GM23338 (cell line): ENCODE measurements at regions not wholly inside any gene's neighbourhood (a gene's known extent, or its start where the extent isn't known, plus 50 kb on each side); places are given as distances from the start of the nearest gene placed in this dataset.
A peak's percentile ranks its signal among the peaks of the same experiment; 100 is the strongest.

Source experiments
- ATAC-seq: fragments of 200-7000 bp; cut with Tn5 transposase; 3 replicates; pipeline ENCODE4 v1.9.1; 2020
- DNase-seq: peaks from one replicate; pipeline ENCODE4 v3.0.0-alpha.2; 2015; ENCODE audit warnings: low spot score
- H2AFZ ChIP-seq: fragments of 200-600 bp; sonication (generic); 2 replicates; pipeline ENCODE4 v1.8.0; 2016; ENCODE audit warnings: antibody characterized with exemption, mild to moderate bottlenecking, moderate library complexity
- H3F3A ChIP-seq: fragments of 200-600 bp; sonication (generic); replicated peaks from 2 replicates; pipeline ENCODE4 v1.8.0; 2017; ENCODE audit warnings: antibody characterized with exemption, mixed run types, low read depth
- H3K27ac ChIP-seq: fragments of 200-600 bp; sonication (generic); 2 replicates; pipeline ENCODE4 v1.6.1; 2016; ENCODE audit warnings: low read depth
- H3K27me3 ChIP-seq: fragments of 200-600 bp; sonication (generic); 2 replicates; pipeline ENCODE4 v1.8.0; 2016; ENCODE audit warnings: mild to moderate bottlenecking, mixed run types, moderate library complexity; ENCODE audit not compliant: insufficient read depth
- H3K36me3 ChIP-seq: fragments of 200-600 bp; sonication (generic); 2 replicates; pipeline ENCODE4 v1.8.0; 2016; ENCODE audit warnings: mild to moderate bottlenecking; ENCODE audit not compliant: insufficient read depth
- H3K4me1 ChIP-seq: fragments of 200-600 bp; sonication (generic); 2 replicates; pipeline ENCODE4 v1.8.0; 2016; ENCODE audit warnings: mild to moderate bottlenecking, moderate library complexity; ENCODE audit not compliant: insufficient read depth
- H3K4me2 ChIP-seq: fragments of 200-600 bp; sonication (generic); 2 replicates; pipeline ENCODE4 v1.7.1; 2017; ENCODE audit warnings: mixed run types
- H3K4me3 ChIP-seq: fragments of 200-600 bp; sonication (generic); 2 replicates; pipeline ENCODE4 v1.6.1; 2016; ENCODE audit warnings: mixed run types
- H3K79me2 ChIP-seq: fragments of 200-600 bp; sonication (generic); replicated peaks from 2 replicates; pipeline ENCODE4 v1.8.0; 2017; ENCODE audit warnings: mild to moderate bottlenecking; ENCODE audit not compliant: insufficient read depth
- H3K9me2 ChIP-seq: fragments of 200-600 bp; sonication (generic); 2 replicates; pipeline ENCODE4 v1.8.0; 2017; ENCODE audit not compliant: insufficient read depth
- H4K20me1 ChIP-seq: fragments of 200-600 bp; sonication (generic); replicated peaks from 2 replicates; pipeline ENCODE4 v1.8.0; 2017; ENCODE audit warnings: mild to moderate bottlenecking; ENCODE audit not compliant: insufficient read depth
- H3K27ac Mint-ChIP-seq: 2 replicates; pipeline ENCODE4 v1.8.0; 2020; ENCODE audit warnings: inconsistent platforms, mild to moderate bottlenecking, moderate library complexity, mixed read lengths
- H3K27me3 Mint-ChIP-seq: 3 replicates; pipeline ENCODE4 v1.8.0; 2022; ENCODE audit warnings: low read depth, mild to moderate bottlenecking, moderate library complexity, mixed read lengths, inconsistent platforms; ENCODE audit not compliant: insufficient read depth, poor library complexity
- H3K36me3 Mint-ChIP-seq: 3 replicates; pipeline ENCODE4 v1.8.0; 2021; ENCODE audit warnings: low read depth, mild to moderate bottlenecking, inconsistent platforms, moderate library complexity, mixed read lengths
- H3K4me1 Mint-ChIP-seq: 3 replicates; pipeline ENCODE4 v1.8.0; 2020; ENCODE audit warnings: mild to moderate bottlenecking, inconsistent platforms, mixed read lengths
- H3K4me3 Mint-ChIP-seq: 3 replicates; pipeline ENCODE4 v1.8.0; 2021; ENCODE audit warnings: moderate library complexity, mild to moderate bottlenecking, inconsistent platforms, mixed read lengths
- H3K9me3 Mint-ChIP-seq: 3 replicates; pipeline ENCODE4 v1.8.0; 2020; ENCODE audit warnings: moderate library complexity, mild to moderate bottlenecking, inconsistent platforms, mixed read lengths
- EZH2 ChIP-seq: fragments of 200-600 bp; sonication (generic); IDR thresholded peaks from one replicate; pipeline ENCODE4 v1.8.0; 2017; ENCODE audit warnings: antibody characterized with exemption, mild to moderate bottlenecking, low read depth; ENCODE audit not compliant: unreplicated experiment
- POLR2AphosphoS5 ChIP-seq: IDR thresholded peaks from 2 replicates; pipeline ENCODE4 v1.6.1; 2016; ENCODE audit warnings: antibody characterized with exemption, low read depth
- ZNF114 ChIP-seq: fragments of 250-450 bp; sonication (Bioruptor Pico); IDR thresholded peaks from 2 replicates; pipeline ENCODE4 v1.5.0; 2020; ENCODE audit warnings: mild to moderate bottlenecking, moderate library complexity
- TF ChIP-seq, protein P1 (sequence below): fragments of 250-450 bp; sonication (Bioruptor Pico); IDR thresholded peaks from 2 replicates; pipeline ENCODE4 v1.5.0; 2020; ENCODE audit warnings: mild to moderate bottlenecking, moderate library complexity
- TF ChIP-seq, protein P2 (sequence below): IDR thresholded peaks from one replicate; pipeline ENCODE4 v1.6.1; 2018; ENCODE audit warnings: antibody characterized with exemption; ENCODE audit not compliant: unreplicated experiment
- TF ChIP-seq, protein P3 (sequence below): IDR thresholded peaks from 2 replicates; pipeline ENCODE4 v1.6.1; 2016; ENCODE audit warnings: antibody characterized with exemption

DNA sequence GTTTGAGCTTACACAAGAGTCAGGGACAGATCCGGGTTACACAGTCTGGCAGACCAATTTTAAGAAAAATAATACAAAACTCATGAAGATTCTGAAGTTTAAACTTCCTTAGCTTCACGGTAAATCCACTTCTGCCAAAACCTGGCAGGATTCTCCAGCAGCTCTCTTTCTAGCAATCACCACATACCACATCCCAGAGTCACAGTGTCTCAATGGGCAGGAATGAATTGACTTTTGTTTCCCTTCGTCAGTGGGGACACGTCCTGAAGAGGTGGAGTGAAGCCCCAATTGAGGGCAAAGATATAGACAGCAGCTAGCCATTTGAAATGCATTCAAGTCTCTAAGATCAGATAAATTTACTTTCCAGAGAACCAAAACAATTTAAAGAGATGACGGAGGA, 117.1 kb upstream of the ARHGAP5 start:
- DNase-seq (no peak), ATAC-seq (no peak)
- Mint-ChIP-seq H3K9me3 (peaks cover 28% of the 10 kb centered on the region), H3K27ac (no peak overlapping the region), H3K36me3 (peaks cover 16% of the 10 kb centered on the region), H3K4me1 (no peaks in the 10 kb centered on the region; the same call in 2 of the 3 replicates), H3K27me3 (peaks cover under 1% of the 10 kb centered on the region), H3K4me3 (no peak overlapping the region)
- H4K20me1 ChIP-seq: no peaks in the 10 kb centered on the region
- peak overlapping the region; percentile 21; the same call in 1 of the 2 replicates for H2AFZ ChIP-seq
- no peaks in the 10 kb centered on the region for H3K9me2 ChIP-seq
- H3K27ac ChIP-seq: no peak overlapping the region
- no peaks in the 10 kb centered on the region for H3K27me3 ChIP-seq
- H3F3A ChIP-seq: no peaks in the 10 kb centered on the region
- H3K36me3 ChIP-seq: no peaks in the 10 kb centered on the region
- H3K4me3 ChIP-seq: no peak overlapping the region
- no peaks in the 10 kb centered on the region for H3K4me1 ChIP-seq
- H3K79me2 ChIP-seq: no peaks in the 10 kb centered on the region
- TF ChIP-seq POLR2AphosphoS5 (no peak), ZNF114 (CRISPR knock-in tag) (no peak), EZH2 (no peak)
- TF ChIP-seq, protein P1, sequence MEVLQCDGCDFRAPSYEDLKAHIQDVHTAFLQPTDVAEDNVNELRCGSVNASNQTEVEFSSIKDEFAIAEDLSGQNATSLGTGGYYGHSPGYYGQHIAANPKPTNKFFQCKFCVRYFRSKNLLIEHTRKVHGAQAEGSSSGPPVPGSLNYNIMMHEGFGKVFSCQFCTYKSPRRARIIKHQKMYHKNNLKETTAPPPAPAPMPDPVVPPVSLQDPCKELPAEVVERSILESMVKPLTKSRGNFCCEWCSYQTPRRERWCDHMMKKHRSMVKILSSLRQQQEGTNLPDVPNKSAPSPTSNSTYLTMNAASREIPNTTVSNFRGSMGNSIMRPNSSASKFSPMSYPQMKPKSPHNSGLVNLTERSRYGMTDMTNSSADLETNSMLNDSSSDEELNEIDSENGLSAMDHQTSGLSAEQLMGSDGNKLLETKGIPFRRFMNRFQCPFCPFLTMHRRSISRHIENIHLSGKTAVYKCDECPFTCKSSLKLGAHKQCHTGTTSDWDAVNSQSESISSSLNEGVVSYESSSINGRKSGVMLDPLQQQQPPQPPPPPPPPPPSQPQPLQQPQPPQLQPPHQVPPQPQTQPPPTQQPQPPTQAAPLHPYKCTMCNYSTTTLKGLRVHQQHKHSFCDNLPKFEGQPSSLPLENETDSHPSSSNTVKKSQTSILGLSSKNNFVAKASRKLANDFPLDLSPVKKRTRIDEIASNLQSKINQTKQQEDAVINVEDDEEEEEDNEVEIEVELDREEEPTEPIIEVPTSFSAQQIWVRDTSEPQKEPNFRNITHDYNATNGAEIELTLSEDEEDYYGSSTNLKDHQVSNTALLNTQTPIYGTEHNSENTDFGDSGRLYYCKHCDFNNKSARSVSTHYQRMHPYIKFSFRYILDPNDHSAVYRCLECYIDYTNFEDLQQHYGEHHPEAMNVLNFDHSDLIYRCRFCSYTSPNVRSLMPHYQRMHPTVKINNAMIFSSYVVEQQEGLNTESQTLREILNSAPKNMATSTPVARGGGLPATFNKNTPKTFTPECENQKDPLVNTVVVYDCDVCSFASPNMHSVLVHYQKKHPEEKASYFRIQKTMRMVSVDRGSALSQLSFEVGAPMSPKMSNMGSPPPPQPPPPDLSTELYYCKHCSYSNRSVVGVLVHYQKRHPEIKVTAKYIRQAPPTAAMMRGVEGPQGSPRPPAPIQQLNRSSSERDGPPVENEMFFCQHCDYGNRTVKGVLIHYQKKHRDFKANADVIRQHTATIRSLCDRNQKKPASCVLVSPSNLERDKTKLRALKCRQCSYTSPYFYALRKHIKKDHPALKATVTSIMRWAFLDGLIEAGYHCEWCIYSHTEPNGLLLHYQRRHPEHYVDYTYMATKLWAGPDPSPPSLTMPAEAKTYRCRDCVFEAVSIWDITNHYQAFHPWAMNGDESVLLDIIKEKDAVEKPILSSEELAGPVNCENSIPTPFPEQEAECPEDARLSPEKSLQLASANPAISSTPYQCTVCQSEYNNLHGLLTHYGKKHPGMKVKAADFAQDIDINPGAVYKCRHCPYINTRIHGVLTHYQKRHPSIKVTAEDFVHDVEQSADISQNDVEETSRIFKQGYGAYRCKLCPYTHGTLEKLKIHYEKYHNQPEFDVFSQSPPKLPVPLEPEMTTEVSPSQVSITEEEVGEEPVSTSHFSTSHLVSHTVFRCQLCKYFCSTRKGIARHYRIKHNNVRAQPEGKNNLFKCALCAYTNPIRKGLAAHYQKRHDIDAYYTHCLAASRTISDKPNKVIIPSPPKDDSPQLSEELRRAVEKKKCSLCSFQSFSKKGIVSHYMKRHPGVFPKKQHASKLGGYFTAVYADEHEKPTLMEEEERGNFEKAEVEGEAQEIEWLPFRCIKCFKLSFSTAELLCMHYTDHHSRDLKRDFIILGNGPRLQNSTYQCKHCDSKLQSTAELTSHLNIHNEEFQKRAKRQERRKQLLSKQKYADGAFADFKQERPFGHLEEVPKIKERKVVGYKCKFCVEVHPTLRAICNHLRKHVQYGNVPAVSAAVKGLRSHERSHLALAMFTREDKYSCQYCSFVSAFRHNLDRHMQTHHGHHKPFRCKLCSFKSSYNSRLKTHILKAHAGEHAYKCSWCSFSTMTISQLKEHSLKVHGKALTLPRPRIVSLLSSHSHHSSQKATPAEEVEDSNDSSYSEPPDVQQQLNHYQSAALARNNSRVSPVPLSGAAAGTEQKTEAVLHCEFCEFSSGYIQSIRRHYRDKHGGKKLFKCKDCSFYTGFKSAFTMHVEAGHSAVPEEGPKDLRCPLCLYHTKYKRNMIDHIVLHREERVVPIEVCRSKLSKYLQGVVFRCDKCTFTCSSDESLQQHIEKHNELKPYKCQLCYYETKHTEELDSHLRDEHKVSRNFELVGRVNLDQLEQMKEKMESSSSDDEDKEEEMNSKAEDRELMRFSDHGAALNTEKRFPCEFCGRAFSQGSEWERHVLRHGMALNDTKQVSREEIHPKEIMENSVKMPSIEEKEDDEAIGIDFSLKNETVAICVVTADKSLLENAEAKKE (CRISPR knock-in tag): no peak
- TF ChIP-seq, protein P2, sequence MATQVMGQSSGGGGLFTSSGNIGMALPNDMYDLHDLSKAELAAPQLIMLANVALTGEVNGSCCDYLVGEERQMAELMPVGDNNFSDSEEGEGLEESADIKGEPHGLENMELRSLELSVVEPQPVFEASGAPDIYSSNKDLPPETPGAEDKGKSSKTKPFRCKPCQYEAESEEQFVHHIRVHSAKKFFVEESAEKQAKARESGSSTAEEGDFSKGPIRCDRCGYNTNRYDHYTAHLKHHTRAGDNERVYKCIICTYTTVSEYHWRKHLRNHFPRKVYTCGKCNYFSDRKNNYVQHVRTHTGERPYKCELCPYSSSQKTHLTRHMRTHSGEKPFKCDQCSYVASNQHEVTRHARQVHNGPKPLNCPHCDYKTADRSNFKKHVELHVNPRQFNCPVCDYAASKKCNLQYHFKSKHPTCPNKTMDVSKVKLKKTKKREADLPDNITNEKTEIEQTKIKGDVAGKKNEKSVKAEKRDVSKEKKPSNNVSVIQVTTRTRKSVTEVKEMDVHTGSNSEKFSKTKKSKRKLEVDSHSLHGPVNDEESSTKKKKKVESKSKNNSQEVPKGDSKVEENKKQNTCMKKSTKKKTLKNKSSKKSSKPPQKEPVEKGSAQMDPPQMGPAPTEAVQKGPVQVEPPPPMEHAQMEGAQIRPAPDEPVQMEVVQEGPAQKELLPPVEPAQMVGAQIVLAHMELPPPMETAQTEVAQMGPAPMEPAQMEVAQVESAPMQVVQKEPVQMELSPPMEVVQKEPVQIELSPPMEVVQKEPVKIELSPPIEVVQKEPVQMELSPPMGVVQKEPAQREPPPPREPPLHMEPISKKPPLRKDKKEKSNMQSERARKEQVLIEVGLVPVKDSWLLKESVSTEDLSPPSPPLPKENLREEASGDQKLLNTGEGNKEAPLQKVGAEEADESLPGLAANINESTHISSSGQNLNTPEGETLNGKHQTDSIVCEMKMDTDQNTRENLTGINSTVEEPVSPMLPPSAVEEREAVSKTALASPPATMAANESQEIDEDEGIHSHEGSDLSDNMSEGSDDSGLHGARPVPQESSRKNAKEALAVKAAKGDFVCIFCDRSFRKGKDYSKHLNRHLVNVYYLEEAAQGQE: no peak
- TF ChIP-seq, protein P3, sequence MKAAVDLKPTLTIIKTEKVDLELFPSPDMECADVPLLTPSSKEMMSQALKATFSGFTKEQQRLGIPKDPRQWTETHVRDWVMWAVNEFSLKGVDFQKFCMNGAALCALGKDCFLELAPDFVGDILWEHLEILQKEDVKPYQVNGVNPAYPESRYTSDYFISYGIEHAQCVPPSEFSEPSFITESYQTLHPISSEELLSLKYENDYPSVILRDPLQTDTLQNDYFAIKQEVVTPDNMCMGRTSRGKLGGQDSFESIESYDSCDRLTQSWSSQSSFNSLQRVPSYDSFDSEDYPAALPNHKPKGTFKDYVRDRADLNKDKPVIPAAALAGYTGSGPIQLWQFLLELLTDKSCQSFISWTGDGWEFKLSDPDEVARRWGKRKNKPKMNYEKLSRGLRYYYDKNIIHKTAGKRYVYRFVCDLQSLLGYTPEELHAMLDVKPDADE: no peak
- H3K4me2 ChIP-seq: no peak overlapping the region
